HepG2 (cell line): ENCODE measurements at regions not wholly inside any gene's neighbourhood (a gene's known extent, or its start where the extent isn't known, plus 50 kb on each side); places are given as distances from the start of the nearest gene placed in this dataset.

Experiments
- ATAC-seq: fragments of 200-7000 bp; cut with Tn5 transposase; 3 replicates; pipeline ENCODE4 v1.9.1; 2020; ENCODE audit warnings: mild to moderate bottlenecking, moderate library complexity
- BruUV-seq: library from RNA; stranded (reverse); fragments of 400-500 nt; replicated peaks from 2 replicates; lab custom pipeline; 2021; lab: Mats Ljungman, UMichigan
- CTCF ChIA-PET: fragments of 300-600 bp; formaldehyde crosslinking; extraction: SDS; loops from one replicate; lab custom pipeline; 2021; ENCODE audit warnings: low total read pairs, inconsistent platforms, low intra/inter-chr PET ratio; lab: Yijun Ruan, JAX
- POLR2A ChIA-PET: fragments of 350-600 bp; sonication (Branson Sonifier 250); formaldehyde crosslinking; loops from one replicate; lab custom pipeline; 2020; ENCODE audit warnings: antibody characterized with exemption, inconsistent platforms; lab: Yijun Ruan, JAX
- DNase-seq: peaks from one replicate; pipeline ENCODE4 v3.0.0-alpha.2; 2015; ENCODE audit warnings: low spot score
- FAIRE-seq: peaks from 3 replicates; lab custom pipeline; 2011; peaks lifted over from hg19 to GRCh38; lab: Jason Lieb, UNC
- H2AFZ ChIP-seq: one replicate; pipeline ENCODE4 v1.6.1; 2011; ENCODE audit warnings: low read length, inconsistent platforms
- H3K27ac ChIP-seq: fragments of 300-600 bp; 3 replicates; pipeline ENCODE4 v1.8.0; 2011; ENCODE audit warnings: mixed run types, mild to moderate bottlenecking, mixed read lengths, low read length, inconsistent platforms; ENCODE audit not compliant: insufficient read depth; ENCODE audit errors: extremely low read length
- H3K27me3 ChIP-seq, 2 experiments: fragments of 200-600 bp in 1 of 2; 2 replicates in 1 of 2; 3 replicates in 1 of 2; pipeline versions ENCODE4 v1.6.0 to v1.8.0; 2011; ENCODE audit warnings: low read length in 2 of 2, mild to moderate bottlenecking in 2 of 2, moderate library complexity in 2 of 2, inconsistent platforms in 1 of 2; ENCODE audit not compliant: insufficient read depth in 2 of 2, control insufficient read depth in 1 of 2
- H3K36me3 ChIP-seq, 2 experiments: fragments of 200-600 bp in 1 of 2; replicated peaks in 1 of 2; 2 replicates in 1 of 2; 3 replicates in 1 of 2; pipeline versions ENCODE4 v1.5.1 to v1.8.0; 2011; ENCODE audit warnings: low read length in 2 of 2, inconsistent platforms in 1 of 2; ENCODE audit not compliant: insufficient read depth in 2 of 2, control insufficient read depth in 1 of 2
- H3K4me1 ChIP-seq: 2 replicates; pipeline ENCODE4 v1.5.1; 2012; ENCODE audit warnings: low read length, inconsistent platforms; ENCODE audit not compliant: insufficient read depth
- H3K4me2 ChIP-seq: 2 replicates; pipeline ENCODE4 v1.6.0; 2011; ENCODE audit warnings: low read depth, low read length, inconsistent platforms
- H3K4me3 ChIP-seq, 3 experiments: fragments of 200-600 bp in 1 of 3; sonication (generic), shearing (Covaris generic) in 1 of 3; replicated peaks in 1 of 3; 2 replicates each; pipeline ENCODE4 v1.5.1; 2011 to 2016; ENCODE audit warnings: low read length in 3 of 3, inconsistent platforms in 2 of 3, low read depth in 2 of 3, mild to moderate bottlenecking in 2 of 3, control low read depth in 1 of 3, mixed read lengths in 1 of 3; ENCODE audit not compliant: insufficient read depth in 1 of 3
- H3K79me2 ChIP-seq: one replicate; pipeline ENCODE4 v1.6.1; 2011; ENCODE audit warnings: low read length, inconsistent platforms; ENCODE audit not compliant: insufficient read depth
- H3K9ac ChIP-seq: 2 replicates; pipeline ENCODE4 v1.6.0; 2011; ENCODE audit warnings: mild to moderate bottlenecking, low read depth, low read length, inconsistent platforms; ENCODE audit not compliant: insufficient read depth
- H3K9me3 ChIP-seq: 2 replicates; pipeline ENCODE4 v1.5.1; 2012; ENCODE audit warnings: mild to moderate bottlenecking, low read length
- H4K20me1 ChIP-seq: 2 replicates; pipeline ENCODE4 v1.6.0; 2011; ENCODE audit warnings: inconsistent platforms, mild to moderate bottlenecking, low read length, moderate library complexity; ENCODE audit not compliant: insufficient read depth
- ATF7-NPFF ChIP-seq: sonication (generic); formaldehyde crosslinking; IDR thresholded peaks from 2 replicates; pipeline ENCODE4 v1.8.1; 2023; ENCODE audit warnings: mild to moderate bottlenecking, low read depth, missing genetic modification reagents, moderate library complexity
- GPBP1L1 ChIP-seq: sonication (generic); formaldehyde crosslinking; IDR thresholded peaks from 2 replicates; pipeline ENCODE4 v1.5.0; 2020; ENCODE audit warnings: mild to moderate bottlenecking, missing genetic modification reagents
- GTF2F1 ChIP-seq: fragments of 150-350 bp; IDR thresholded peaks from 2 replicates; pipeline ENCODE4 v1.6.1; 2014; ENCODE audit warnings: low read length
- MIER2 ChIP-seq: IDR thresholded peaks from 2 replicates; pipeline ENCODE4 v1.6.1; 2016; ENCODE audit warnings: missing biosample characterization, missing genetic modification reagents
- PBX2 ChIP-seq: IDR thresholded peaks from 2 replicates; pipeline ENCODE4 v1.6.1; 2016; ENCODE audit warnings: control low read depth
- RAD51 ChIP-seq: fragments of 450-650 bp; IDR thresholded peaks from 2 replicates; pipeline ENCODE4 v1.6.1; 2016; ENCODE audit warnings: borderline replicate concordance
- YEATS2 ChIP-seq: sonication (generic); formaldehyde crosslinking; IDR thresholded peaks from 2 replicates; pipeline ENCODE4 v1.4.0; 2020; ENCODE audit warnings: missing genetic modification reagents, borderline replicate concordance
- ZNF124 ChIP-seq: sonication (generic); formaldehyde crosslinking; IDR thresholded peaks from 2 replicates; pipeline ENCODE4 v1.4.0; 2020; ENCODE audit warnings: missing genetic modification reagents
- ZNF253 ChIP-seq: sonication (generic); formaldehyde crosslinking; IDR thresholded peaks from 2 replicates; pipeline ENCODE4 v1.8.0; 2022; ENCODE audit warnings: mild to moderate bottlenecking, missing genetic modification reagents, borderline replicate concordance
- ZNF431 ChIP-seq: sonication (generic); formaldehyde crosslinking; IDR thresholded peaks from 2 replicates; pipeline ENCODE4 v1.9.0; 2022; ENCODE audit warnings: missing genetic modification reagents, low read depth, mild to moderate bottlenecking, borderline replicate concordance
- ZNF512 ChIP-seq: sonication (generic); formaldehyde crosslinking; IDR thresholded peaks from 2 replicates; pipeline ENCODE4 v1.4.0; 2020; ENCODE audit warnings: mild to moderate bottlenecking, missing genetic modification reagents
- ZNF646 ChIP-seq: sonication (generic); formaldehyde crosslinking; IDR thresholded peaks from 2 replicates; pipeline ENCODE4 v1.9.0; 2021; ENCODE audit warnings: mild to moderate bottlenecking, missing genetic modification reagents
- ZNF724P ChIP-seq: sonication (generic); formaldehyde crosslinking; IDR thresholded peaks from 2 replicates; pipeline ENCODE4 v1.8.0; 2022; ENCODE audit warnings: missing genetic modification reagents, borderline replicate concordance
- ZNF773 ChIP-seq: sonication (generic); formaldehyde crosslinking; IDR thresholded peaks from 2 replicates; pipeline ENCODE4 v1.4.0; 2020; ENCODE audit warnings: missing genetic modification reagents, borderline replicate concordance
- WGBS: methylation state at CpG from one replicate; pipeline ENCODE4 v1.1.6; 2017; ENCODE audit warnings: low lambda C conversion rate; 5-methylcytosine and 5-hydroxymethylcytosine counted together
- in situ Hi-C: cut with HindIII; loops from 2 replicates; pipeline ENCODE4 v1.10.0; 2017; ENCODE audit warnings: low pct_unique_long_range_greater_than_20kb; ENCODE audit not compliant: extremely low pct_ligation_motif_present
- intact Hi-C: fragments of 100-400 bp; cut with micrococcal nuclease; formaldehyde crosslinking; loops from one replicate; pipeline ENCODE4 v1.10.0; 2022; ENCODE audit not compliant: unreplicated experiment

DNA sequence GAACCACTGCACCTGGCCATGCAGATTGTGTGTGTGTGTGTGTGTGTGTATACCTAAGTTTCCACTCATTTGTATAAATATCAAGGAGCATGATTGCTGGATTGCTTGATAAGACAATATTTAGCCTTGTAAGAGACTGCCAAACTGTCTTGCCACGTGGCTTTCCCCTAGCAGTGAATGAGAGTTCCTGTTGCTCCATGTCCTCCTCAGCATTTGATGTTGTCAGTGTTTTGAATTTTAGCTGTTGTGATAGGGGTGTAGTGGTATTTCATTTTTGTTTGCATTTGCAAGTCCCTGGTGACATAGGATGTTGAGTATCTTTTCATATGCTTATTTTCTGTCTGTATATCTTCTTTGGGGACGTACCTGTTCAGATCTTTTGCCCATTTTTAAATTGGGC is 99.0 kb upstream of the ZNF536 start (continued):
- TF ChIP-seq PBX2 (CRISPR knock-in tag) = no peak
- TF ChIP-seq ZNF724P (CRISPR knock-in tag) = no peak
- no peak for TF ChIP-seq GPBP1L1
- TF ChIP-seq ZNF253 (CRISPR knock-in tag) = no peak
- TF ChIP-seq ZNF431 = no peak

GRCh38 chr19:30274987-30275386 is 97.2 kb upstream of the ZNF536 start:
- no peak overlapping the region for H3K4me3 ChIP-seq
- H2AFZ ChIP-seq = no peak overlapping the region
- CTCF ChIA-PET = no interaction called here
- no peaks in the 10 kb centered on the region for H3K79me2 ChIP-seq
- no peaks in the 10 kb centered on the region for H3K4me1 ChIP-seq
- DNase-seq = no peak
- H3K36me3 ChIP-seq = no peaks in the 10 kb centered on the region
- in situ Hi-C loops = no loop called here
- 7% methylated on average over 3 of the region's 3 CpGs for WGBS
- H3K9ac ChIP-seq = no peak overlapping the region
- H3K9me3 ChIP-seq = no peaks in the 10 kb centered on the region; the same call in 1 of the 2 replicates
- FAIRE-seq = no peak
- ATAC-seq = no peak
- POLR2A ChIA-PET = no interaction called here
- no peaks in the 10 kb centered on the region for H4K20me1 ChIP-seq
- no TSS peak for BruUV-seq
- H3K27ac ChIP-seq = no peak overlapping the region
- peaks cover 2 to 22% of the 10 kb centered on the region in 2 experiments; a peak in 3 of 5 replicates for H3K27me3 ChIP-seq
- intact Hi-C loops = no loop called here
- no peak overlapping the region for H3K4me2 ChIP-seq
- TF ChIP-seq ATF7-NPFF (no peak), ZNF773 (no peak), GTF2F1 (no peak), ZNF124 (CRISPR knock-in tag) (no peak), ZNF646 (CRISPR knock-in tag) (no peak), RAD51 (no peak), ZNF512 (no peak), YEATS2 (CRISPR knock-in tag) (no peak), MIER2 (CRISPR knock-in tag) (no peak)
